ENCODE measurements at regions not wholly inside any gene's neighbourhood (a gene's known extent, or its start where the extent isn't known, plus 50 kb on each side); places are given as distances from the start of the nearest gene placed in this dataset.
A peak's percentile ranks its signal among the peaks of the same experiment; 100 is the strongest.

GRCh38 chr12:4115570-4115969 is 158.0 kb upstream of the CCND2 start:
- no peak overlapping the region for H3K4me3 ChIP-seq (ENCODE audit: low read depth, low read length)
- no peak for DNase-seq (ENCODE audit: low read depth)

GRCh38 chr12:4114986-4115385 is 158.6 kb upstream of the CCND2 start:
- H3K4me3 ChIP-seq (ENCODE audit: low read depth, low read length) = no peak overlapping the region
- no peak for DNase-seq (ENCODE audit: low read depth)

- no peak overlapping the region for H3K4me3 ChIP-seq (ENCODE audit: low read depth, low read length)
- peak; percentile 65 for DNase-seq (ENCODE audit: low read depth)
Observed at GRCh38 chr12:4112734-4113325, 160.7 kb upstream of the CCND2 start.

- DNase-seq (ENCODE audit: low read depth) = no peak
Observed at GRCh38 chr12:4112290-4112689, 161.3 kb upstream of the CCND2 start.

GRCh38 chr12:4111010-4111409 is 162.6 kb upstream of the CCND2 start:
- no peak overlapping the region for H3K4me3 ChIP-seq (ENCODE audit: low read depth, low read length)
- DNase-seq (ENCODE audit: low read depth) = no peak

More at GRCh38 chr12:4112290-4112689, 161.3 kb upstream of the CCND2 start:
- no peak overlapping the region for H3K4me3 ChIP-seq (ENCODE audit: low read depth, low read length)

GRCh38 chr12:4109826-4110225 is 163.7 kb upstream of the CCND2 start:
- no peak overlapping the region for H3K4me3 ChIP-seq (ENCODE audit: low read depth, low read length)
- no peak for DNase-seq (ENCODE audit: low read depth)

GRCh38 chr12:4108803-4109345 is 164.7 kb upstream of the CCND2 start:
- H3K4me3 ChIP-seq (ENCODE audit: low read depth, low read length) = no peak overlapping the region
- DNase-seq (ENCODE audit: low read depth) = no peak

GRCh38 chr12:4107911-4108697 is 165.5 kb upstream of the CCND2 start:
- H3K4me3 ChIP-seq (ENCODE audit: low read depth, low read length) = no peak overlapping the region
- DNase-seq (ENCODE audit: low read depth) = no peak

- DNase-seq (ENCODE audit: low read depth) = peak; percentile 34
- H3K4me3 ChIP-seq (ENCODE audit: low read depth, low read length) = no peak overlapping the region
Observed at GRCh38 chr12:4107436-4107878, 166.1 kb upstream of the CCND2 start.

- DNase-seq (ENCODE audit: low read depth) = no peak
- no peak overlapping the region for H3K4me3 ChIP-seq (ENCODE audit: low read depth, low read length)
Observed at GRCh38 chr12:4106621-4107020, 166.9 kb upstream of the CCND2 start.

- no peak for DNase-seq (ENCODE audit: low read depth)
- H3K4me3 ChIP-seq (ENCODE audit: low read depth, low read length) = no peak overlapping the region
Observed at GRCh38 chr12:4104722-4105244, 168.8 kb upstream of the CCND2 start.

GRCh38 chr12:4099276-4099675 is 174.3 kb upstream of the CCND2 start:
- H3K4me3 ChIP-seq (ENCODE audit: low read depth, low read length) = no peak overlapping the region
- no peak for DNase-seq (ENCODE audit: low read depth)

GRCh38 chr12:4091016-4091743 is 182.4 kb upstream of the CCND2 start:
- H3K4me3 ChIP-seq (ENCODE audit: low read depth, low read length) = no peak overlapping the region
- no peak for DNase-seq (ENCODE audit: low read depth)

- DNase-seq (ENCODE audit: low read depth) = no peak
- H3K4me3 ChIP-seq (ENCODE audit: low read depth, low read length) = no peak overlapping the region
Observed at GRCh38 chr12:4089956-4090355, 183.6 kb upstream of the CCND2 start.

GRCh38 chr12:4089121-4089606 is 184.4 kb upstream of the CCND2 start:
- DNase-seq (ENCODE audit: low read depth) = peak; percentile 33
- H3K4me3 ChIP-seq (ENCODE audit: low read depth, low read length) = no peak overlapping the region

GRCh38 chr12:4088451-4088850 is 185.1 kb upstream of the CCND2 start:
- no peak overlapping the region for H3K4me3 ChIP-seq (ENCODE audit: low read depth, low read length)
- no peak for DNase-seq (ENCODE audit: low read depth)

- DNase-seq (ENCODE audit: low read depth) = no peak
- no peak overlapping the region for H3K4me3 ChIP-seq (ENCODE audit: low read depth, low read length)
Observed at GRCh38 chr12:4086481-4086880, 187.1 kb upstream of the CCND2 start.

GRCh38 chr12:4084573-4084972 is 189.0 kb upstream of the CCND2 start:
- no peak overlapping the region for H3K4me3 ChIP-seq (ENCODE audit: low read depth, low read length)
- no peak for DNase-seq (ENCODE audit: low read depth)

- no peak overlapping the region for H3K4me3 ChIP-seq (ENCODE audit: low read depth, low read length)
- DNase-seq (ENCODE audit: low read depth) = no peak
Observed at GRCh38 chr12:4082809-4083403, 190.7 kb upstream of the CCND2 start.

Data from skeletal muscle cell (primary cell).